GM21381 (cell line): ENCODE measurements at regions not wholly inside any gene's neighbourhood (a gene's known extent, or its start where the extent isn't known, plus 50 kb on each side); places are given as distances from the start of the nearest gene placed in this dataset.
"Not testable (repeated sequence)": the region's sequence is repeated elsewhere in the genome, so short reads cannot be mapped to it uniquely, and the experiment has no call there.

Experiments used
- ATAC-seq: cut with Tn5 transposase; IDR thresholded peaks from one replicate; pipeline ENCODE4 v1.9.1; 2021; ENCODE audit warnings: mild to moderate bottlenecking, moderate library complexity; ENCODE audit not compliant: unreplicated experiment

- peak; percentile 61 for ATAC-seq
Measured at GRCh38 chr14:22314183-22314820, 274.7 kb downstream of the DAD1 start.

GRCh38 chr14:22313172-22313801 lies 275.7 kb downstream of the DAD1 start:
- no peak for ATAC-seq

DNA sequence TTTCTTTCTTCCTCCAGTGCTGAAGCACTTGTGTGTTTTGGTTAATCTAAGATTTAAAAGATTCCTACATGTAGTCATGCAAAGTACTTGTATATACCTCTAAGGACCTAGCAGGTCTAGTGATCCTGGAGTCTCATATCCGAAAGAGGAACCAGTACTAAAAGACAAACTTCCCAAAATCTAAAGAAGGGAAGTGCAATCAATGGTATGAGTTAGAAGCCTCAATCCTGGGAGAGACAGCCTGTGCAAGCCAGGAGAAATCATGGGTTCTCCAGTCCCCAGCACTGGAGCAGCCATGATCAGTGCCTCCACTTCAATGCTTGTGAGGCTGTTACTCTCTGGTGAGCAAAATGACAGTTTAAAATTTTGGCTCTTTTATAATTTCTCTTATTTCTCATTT lies 277.4 kb downstream of the DAD1 start:
- ATAC-seq: no peak

DNA sequence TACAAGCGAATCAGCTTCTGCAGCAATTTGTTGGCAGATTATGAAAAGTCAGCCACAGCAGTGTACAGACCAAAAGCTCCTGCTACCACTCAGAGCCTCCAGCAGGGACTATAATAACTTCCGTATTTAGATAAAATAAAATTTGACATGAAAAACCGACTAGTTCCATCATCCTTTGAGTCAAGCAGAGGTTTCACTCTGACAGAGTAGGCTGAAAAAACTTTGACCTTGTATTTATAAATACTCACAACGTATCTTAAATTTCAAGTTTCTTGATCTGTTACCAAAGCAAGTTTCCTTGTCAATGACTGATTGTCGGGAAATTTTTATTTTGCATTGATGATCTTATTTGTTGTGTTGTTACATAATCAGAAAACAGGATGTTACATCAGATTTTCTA lies 283.4 kb downstream of the DAD1 start:
- ATAC-seq: no peak

GRCh38 chr14:22304326-22304725 lies 284.7 kb downstream of the DAD1 start:
- ATAC-seq: no peak

DNA sequence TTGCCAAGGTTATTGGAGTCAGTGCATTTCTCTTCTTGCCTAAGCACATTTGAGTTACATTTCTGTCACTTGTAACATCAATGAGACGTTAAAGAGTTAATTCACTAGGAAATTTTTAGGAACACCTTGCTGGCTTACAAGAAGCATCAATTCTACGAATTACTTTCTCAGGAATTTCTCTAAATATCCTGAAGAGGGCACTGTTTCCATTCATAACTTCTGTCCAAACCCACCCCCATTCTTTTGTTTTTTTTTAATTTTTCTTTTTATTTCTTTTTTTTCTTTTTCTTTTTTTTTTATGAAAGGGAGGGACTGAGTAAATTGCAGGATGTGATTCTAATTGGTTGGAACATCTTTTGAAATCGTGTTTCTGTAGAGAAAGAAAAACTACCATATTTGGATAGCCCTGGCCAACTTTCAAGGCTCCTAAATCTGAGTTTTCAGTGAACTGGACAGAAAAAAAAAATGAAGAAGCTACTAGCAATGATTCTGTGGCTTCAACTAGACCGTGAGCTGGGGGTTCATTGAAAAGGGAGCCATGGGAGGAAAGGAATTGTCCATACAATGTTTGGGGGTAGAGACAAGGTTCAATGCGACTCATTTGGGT lies 285.3 kb downstream of the DAD1 start:
- ATAC-seq: no peak

- ATAC-seq: no peak
Measured at GRCh38 chr14:22300646-22301045, 288.4 kb downstream of the DAD1 start.

- no peak for ATAC-seq
Measured at GRCh38 chr14:22297376-22297775, 291.6 kb downstream of the DAD1 start.

DNA sequence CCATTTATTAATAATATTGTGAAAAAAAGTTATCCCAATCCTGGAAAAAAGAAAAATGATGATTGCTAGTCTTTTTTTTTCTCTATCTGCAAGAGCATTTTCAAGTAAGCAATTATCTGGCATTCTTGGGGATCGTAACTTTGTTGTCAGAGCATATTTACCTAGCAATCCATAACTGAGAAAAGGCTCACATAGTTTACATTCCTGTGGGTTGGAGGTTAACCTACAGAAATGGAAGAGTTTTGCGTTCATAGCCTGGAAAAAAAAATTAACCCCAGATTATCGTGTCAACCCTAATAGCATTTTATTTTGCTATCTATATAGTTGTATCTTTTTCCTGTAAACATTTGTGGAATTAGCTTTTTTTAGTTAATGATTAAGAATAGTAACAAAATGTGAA lies 292.3 kb downstream of the DAD1 start:
- ATAC-seq: no peak

- no peak for ATAC-seq
Measured at GRCh38 chr14:22296088-22296487, 292.9 kb downstream of the DAD1 start.

GRCh38 chr14:22291406-22291805 lies 297.6 kb downstream of the DAD1 start:
- ATAC-seq: no peak

DNA sequence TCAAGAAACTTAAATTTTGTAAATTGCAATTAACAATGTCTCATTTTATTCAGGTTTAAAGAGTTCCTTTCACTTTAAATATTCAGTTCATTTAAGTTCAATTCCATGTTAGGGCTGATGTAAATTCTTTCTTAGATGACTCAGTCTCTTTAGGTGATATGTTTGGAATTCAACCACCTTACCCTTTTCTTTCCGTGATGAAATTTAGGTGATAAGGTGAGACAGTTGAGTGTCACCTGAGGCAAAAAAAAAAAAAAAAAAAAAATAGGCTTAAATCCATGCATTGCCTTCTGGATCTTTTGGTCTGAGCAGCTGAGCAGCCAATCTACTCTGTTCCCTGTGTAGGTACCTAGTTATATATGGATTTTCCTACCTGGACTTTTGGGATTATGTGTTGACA lies 299.5 kb downstream of the DAD1 start:
- ATAC-seq: no peak

- ATAC-seq: no peak
Measured at GRCh38 chr14:22285991-22286390, 303.0 kb downstream of the DAD1 start.

DNA sequence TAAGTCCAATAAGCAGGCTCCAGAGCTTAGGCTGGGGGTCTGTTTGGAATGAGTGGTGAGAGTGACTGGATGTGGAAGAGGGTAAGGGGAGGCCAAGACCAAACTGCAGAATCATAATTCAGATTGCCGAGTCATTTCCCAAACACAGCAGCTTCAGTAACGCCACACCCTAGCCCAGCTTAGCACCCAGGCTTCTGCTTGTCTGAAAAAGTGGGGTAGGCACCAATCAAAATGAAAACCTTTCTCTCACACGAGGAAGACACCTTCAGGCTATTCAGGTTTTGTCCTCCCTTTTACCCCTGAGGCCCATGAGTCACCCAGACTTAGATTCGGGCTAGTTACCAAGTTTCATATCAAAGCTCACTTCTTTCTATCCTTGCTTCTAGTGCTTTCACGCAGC lies 306.1 kb downstream of the DAD1 start:
- no peak for ATAC-seq

DNA sequence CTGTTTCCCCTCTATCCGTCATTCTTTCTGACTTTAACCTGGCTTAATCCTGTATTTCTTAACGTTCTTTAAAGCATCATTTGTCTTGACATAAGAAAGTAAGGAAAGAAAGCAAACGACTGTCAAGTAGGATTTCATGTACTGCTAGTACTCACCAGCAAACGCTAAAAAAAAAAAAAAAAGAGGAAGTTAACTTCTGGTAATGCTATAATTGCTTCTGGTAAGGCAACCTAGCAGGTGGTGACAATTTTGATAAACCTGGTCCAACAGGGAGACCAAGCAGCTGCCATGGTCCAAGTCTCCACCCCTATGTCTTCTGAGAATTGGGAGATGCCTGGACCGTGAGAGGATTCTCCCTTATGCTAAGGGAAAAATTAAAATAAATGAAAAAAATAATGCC lies 306.6 kb downstream of the DAD1 start:
- ATAC-seq: no peak

DNA sequence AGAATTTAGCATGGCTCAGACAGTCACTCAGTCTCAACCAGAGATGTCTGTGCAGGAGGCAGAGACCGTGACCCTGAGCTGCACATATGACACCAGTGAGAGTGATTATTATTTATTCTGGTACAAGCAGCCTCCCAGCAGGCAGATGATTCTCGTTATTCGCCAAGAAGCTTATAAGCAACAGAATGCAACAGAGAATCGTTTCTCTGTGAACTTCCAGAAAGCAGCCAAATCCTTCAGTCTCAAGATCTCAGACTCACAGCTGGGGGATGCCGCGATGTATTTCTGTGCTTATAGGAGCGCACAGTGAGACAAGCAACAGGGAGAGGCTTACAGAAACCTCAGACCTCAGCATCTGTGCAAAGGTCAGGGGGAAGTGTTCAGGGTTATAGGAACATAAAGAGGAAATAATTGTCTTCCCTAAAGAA lies 307.6 kb downstream of the DAD1 start:
- not testable (repeated sequence) for ATAC-seq

DNA sequence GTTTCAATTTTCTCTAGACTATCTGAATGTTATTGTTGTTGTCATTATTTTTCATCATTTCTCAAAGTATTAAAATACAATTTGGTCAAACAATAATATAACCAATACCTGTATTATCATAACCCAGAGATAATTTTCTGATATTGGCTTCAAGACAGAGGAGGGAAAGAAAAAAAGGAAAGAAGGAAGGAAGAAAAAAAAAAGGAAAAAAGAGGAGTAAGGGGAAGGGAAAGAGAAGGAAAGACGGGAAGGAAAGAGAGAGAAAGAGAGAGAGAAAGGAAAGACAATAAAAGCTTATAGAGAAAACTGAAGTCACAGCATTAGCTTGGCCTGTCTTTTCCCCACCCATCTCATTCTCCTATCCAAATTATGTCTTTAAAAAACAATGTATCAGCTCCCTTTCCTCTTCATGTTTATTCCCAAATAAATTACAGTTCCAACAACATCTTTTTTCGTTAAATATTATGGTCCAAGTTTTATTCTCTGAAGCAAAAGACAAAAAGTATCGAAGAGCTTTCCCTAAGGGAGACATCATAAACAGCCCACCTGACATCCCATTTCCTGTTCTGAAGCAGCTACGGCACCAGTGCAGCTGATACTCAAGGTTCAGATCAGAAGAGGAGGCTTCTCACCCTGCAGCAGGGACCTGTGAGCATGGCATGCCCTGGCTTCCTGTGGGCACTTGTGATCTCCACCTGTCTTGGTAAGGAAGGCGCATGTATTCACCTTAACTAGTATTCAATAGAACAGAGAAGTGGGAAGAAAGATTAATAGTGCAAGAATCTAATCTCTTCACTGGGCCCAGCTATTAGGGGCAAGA lies 308.3 kb downstream of the DAD1 start:
- no peak for ATAC-seq

- ATAC-seq: no peak
Measured at GRCh38 chr14:22276913-22277816, 311.9 kb downstream of the DAD1 start.

DNA sequence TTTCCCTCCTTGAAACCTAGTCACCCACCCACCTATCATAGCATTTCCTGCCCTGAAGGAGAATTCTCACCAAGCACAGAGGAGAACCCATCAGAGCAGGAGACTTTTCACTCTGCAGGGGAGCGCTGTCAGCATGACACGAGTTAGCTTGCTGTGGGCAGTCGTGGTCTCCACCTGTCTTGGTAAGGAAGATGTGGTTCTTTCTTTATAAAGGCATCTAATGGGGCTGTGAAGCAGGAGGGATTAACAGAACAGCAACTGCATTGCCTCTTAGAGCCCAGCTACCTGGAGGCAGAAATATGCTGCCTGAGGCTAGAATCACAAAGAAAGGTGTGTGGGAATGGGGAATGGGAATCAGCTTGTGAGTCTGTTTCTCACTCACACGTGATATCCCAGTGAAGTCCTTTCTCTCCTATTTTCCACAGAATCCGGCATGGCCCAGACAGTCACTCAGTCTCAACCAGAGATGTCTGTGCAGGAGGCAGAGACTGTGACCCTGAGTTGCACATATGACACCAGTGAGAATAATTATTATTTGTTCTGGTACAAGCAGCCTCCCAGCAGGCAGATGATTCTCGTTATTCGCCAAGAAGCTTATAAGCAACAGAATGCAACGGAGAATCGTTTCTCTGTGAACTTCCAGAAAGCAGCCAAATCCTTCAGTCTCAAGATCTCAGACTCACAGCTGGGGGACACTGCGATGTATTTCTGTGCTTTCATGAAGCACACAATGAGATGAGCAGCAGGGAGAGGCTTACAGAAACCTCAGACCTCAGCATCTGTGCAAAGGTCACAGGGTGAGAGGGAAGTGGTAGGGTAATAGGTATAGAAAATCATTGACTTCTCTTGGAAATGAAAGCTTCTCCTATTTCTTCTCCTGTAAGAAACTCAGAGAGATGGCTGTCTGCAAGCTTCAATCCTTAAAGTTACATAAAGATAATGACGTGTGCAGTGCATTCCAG lies 316.9 kb downstream of the DAD1 start:
- ATAC-seq: no peak
